ENCODE measurements at regions not wholly inside any gene's neighbourhood (a gene's known extent, or its start where the extent isn't known, plus 50 kb on each side); places are given as distances from the start of the nearest gene placed in this dataset.

GRCh38 chr7:119037941-119038340 is 813.4 kb downstream of the ANKRD7 start:
- TF ChIP-seq EZH2 (IDR thresholded peaks at IDR 0.05; ENCODE audit: borderline replicate concordance, insufficient read depth, low read length, poor library complexity, severe bottlenecking) (no peak), SMC3 (conservative IDR thresholded peaks at IDR 0.05; ENCODE audit: poor library complexity) (no peak), POLR2AphosphoS5 (IDR thresholded peaks at IDR 0.05) (no peak), RAD21 (conservative IDR thresholded peaks at IDR 0.05) (no peak), TAF1 (IDR thresholded peaks at IDR 0.05; ENCODE audit: low read depth) (no peak), MXI1 (conservative IDR thresholded peaks at IDR 0.05; ENCODE audit: poor library complexity, severe bottlenecking) (no peak), EP300 (conservative IDR thresholded peaks at IDR 0.05; ENCODE audit: poor library complexity, severe bottlenecking) (no peak), CTCF (IDR thresholded peaks at IDR 0.05; ENCODE audit: poor library complexity, severe bottlenecking) (no peak), REST (IDR thresholded peaks at IDR 0.05; ENCODE audit: borderline replicate concordance) (no peak)
- H3F3A ChIP-seq (ENCODE audit: insufficient read depth, low read length, poor library complexity, severe bottlenecking): no peaks in the 10 kb centered on the region

GRCh38 chr7:119046068-119046467 is 821.6 kb downstream of the ANKRD7 start:
- Histone ChIP-seq H3K27me3 (ENCODE audit: insufficient read depth, low read depth, low read length) (no peaks in the 10 kb centered on the region), H3K36me3 (ENCODE audit: insufficient read depth, low read length) (no peaks in the 10 kb centered on the region), H3K9me2 (ENCODE audit: insufficient read depth, low read length) (no peaks in the 10 kb centered on the region), H3K9me3 (ENCODE audit: low read length) (no peaks in the 10 kb centered on the region), H3K79me2 (replicated peaks; ENCODE audit: insufficient read depth, low read length) (no peaks in the 10 kb centered on the region), H3K27ac (ENCODE audit: low read length) (no peak overlapping the region), H2AFZ (ENCODE audit: low read depth, low read length) (no peak overlapping the region), H3K4me3 (ENCODE audit: low read length) (no peak overlapping the region), H3K9ac (ENCODE audit: low read length) (no peak overlapping the region), H3K4me2 (ENCODE audit: low read length) (no peak overlapping the region), H3F3A (ENCODE audit: insufficient read depth, low read length, poor library complexity, severe bottlenecking) (no peaks in the 10 kb centered on the region), H4K20me1 (ENCODE audit: insufficient read depth) (no peaks in the 10 kb centered on the region)
- TF ChIP-seq SMC3 (conservative IDR thresholded peaks at IDR 0.05; ENCODE audit: poor library complexity) (no peak), TAF1 (IDR thresholded peaks at IDR 0.05; ENCODE audit: low read depth) (no peak), EP300 (conservative IDR thresholded peaks at IDR 0.05; ENCODE audit: poor library complexity, severe bottlenecking) (no peak), RAD21 (conservative IDR thresholded peaks at IDR 0.05) (no peak), EZH2 (IDR thresholded peaks at IDR 0.05; ENCODE audit: borderline replicate concordance, insufficient read depth, low read length, poor library complexity, severe bottlenecking) (no peak), POLR2AphosphoS5 (IDR thresholded peaks at IDR 0.05) (no peak), REST (IDR thresholded peaks at IDR 0.05; ENCODE audit: borderline replicate concordance) (no peak), CTCF (IDR thresholded peaks at IDR 0.05; ENCODE audit: poor library complexity, severe bottlenecking) (no peak), MXI1 (conservative IDR thresholded peaks at IDR 0.05; ENCODE audit: poor library complexity, severe bottlenecking) (no peak)

More at GRCh38 chr7:119037941-119038340, 813.4 kb downstream of the ANKRD7 start:
- Histone ChIP-seq H2AFZ (ENCODE audit: low read depth, low read length) (no peak overlapping the region), H3K27me3 (ENCODE audit: insufficient read depth, low read depth, low read length) (no peaks in the 10 kb centered on the region), H3K9me3 (ENCODE audit: low read length) (no peaks in the 10 kb centered on the region), H3K9ac (ENCODE audit: low read length) (no peak overlapping the region), H3K79me2 (replicated peaks; ENCODE audit: insufficient read depth, low read length) (no peaks in the 10 kb centered on the region), H3K4me3 (ENCODE audit: low read length) (no peak overlapping the region), H4K20me1 (ENCODE audit: insufficient read depth) (no peaks in the 10 kb centered on the region), H3K27ac (ENCODE audit: low read length) (no peak overlapping the region), H3K4me2 (ENCODE audit: low read length) (no peak overlapping the region), H3K9me2 (ENCODE audit: insufficient read depth, low read length) (no peaks in the 10 kb centered on the region), H3K36me3 (ENCODE audit: insufficient read depth, low read length) (no peaks in the 10 kb centered on the region)

All from neural cell (in vitro differentiated cells).